CD14-positive monocyte (primary cell): ENCODE measurements at regions not wholly inside any gene's neighbourhood (a gene's known extent, or its start where the extent isn't known, plus 50 kb on each side); places are given as distances from the start of the nearest gene placed in this dataset.

Source experiments
- DNase-seq, 3 donors: peaks; one replicate each; pipeline ENCODE4 v3.0.0-alpha.2; 2011 to 2022
- H2AFZ ChIP-seq: 2 replicates; pipeline ENCODE4 v1.6.0; 2012; ENCODE audit warnings: mild to moderate bottlenecking, low read depth, low read length, inconsistent platforms; ENCODE audit not compliant: insufficient read depth, poor library complexity, severe bottlenecking
- H3K27ac ChIP-seq, 2 donors: 1 replicate in 1 of 2; 2 replicates in 1 of 2; pipeline ENCODE4 v1.5.1; 2012 to 2013; ENCODE audit warnings: low read length in 2 of 2, control low read depth in 1 of 2, inconsistent platforms in 1 of 2, low read depth in 1 of 2, mild to moderate bottlenecking in 1 of 2
- H3K27me3 ChIP-seq, 2 donors: one replicate each; pipeline versions ENCODE4 v1.6.0 to v1.6.1; 2011 to 2013; ENCODE audit warnings: low read length in 2 of 2; ENCODE audit not compliant: control insufficient read depth in 2 of 2, insufficient read depth in 2 of 2
- H3K36me3 ChIP-seq, 2 donors: replicated peaks in 1 of 2; 1 replicate in 1 of 2; 2 replicates in 1 of 2; pipeline versions ENCODE4 v1.5.1 to v1.6.1; 2012 to 2013; ENCODE audit warnings: low read length in 2 of 2, control low read depth in 1 of 2, inconsistent platforms in 1 of 2, mild to moderate bottlenecking in 1 of 2; ENCODE audit not compliant: insufficient read depth in 2 of 2, control insufficient read depth in 1 of 2
- H3K4me1 ChIP-seq, 2 donors: 1 replicate in 1 of 2; 2 replicates in 1 of 2; pipeline versions ENCODE4 v1.5.1 to v1.6.1; 2012 to 2013; ENCODE audit warnings: low read length in 2 of 2, control low read depth in 1 of 2, inconsistent platforms in 1 of 2, mild to moderate bottlenecking in 1 of 2, moderate library complexity in 1 of 2; ENCODE audit not compliant: insufficient read depth in 2 of 2, control insufficient read depth in 1 of 2
- H3K4me2 ChIP-seq: replicated peaks from 2 replicates; pipeline ENCODE3; 2012; ENCODE audit warnings: low read length, moderate library complexity, mild to moderate bottlenecking; ENCODE audit not compliant: poor library complexity, severe bottlenecking; ENCODE audit errors: extremely low read depth
- H3K4me3 ChIP-seq, 3 experiments: fragments of 200-600 bp in 1 of 3; sonication (generic) in 1 of 3; replicated peaks in 1 of 3; 1 replicate in 2 of 3; 2 replicates in 1 of 3; pipeline ENCODE4 v1.5.1; 2011 to 2013; ENCODE audit warnings: low read length in 3 of 3, mild to moderate bottlenecking in 3 of 3, control low read depth in 2 of 3, low read depth in 2 of 3, inconsistent platforms in 1 of 3, moderate library complexity in 1 of 3
- H3K79me2 ChIP-seq: 2 replicates; pipeline ENCODE4 v1.6.0; 2012; ENCODE audit warnings: mild to moderate bottlenecking, control low read depth, inconsistent platforms, low read length, moderate library complexity; ENCODE audit not compliant: insufficient read depth
- H3K9ac ChIP-seq: 2 replicates; pipeline ENCODE4 v1.6.0; 2017; ENCODE audit warnings: low read length, mild to moderate bottlenecking; ENCODE audit not compliant: insufficient read depth, poor library complexity, severe bottlenecking
- H3K9me3 ChIP-seq, 2 donors: replicated peaks in 1 of 2; 1 replicate in 1 of 2; 2 replicates in 1 of 2; pipeline versions ENCODE4 v1.5.1 to v1.6.1; 2012 to 2013; ENCODE audit warnings: low read length in 2 of 2, control low read depth in 1 of 2; ENCODE audit not compliant: control insufficient read depth in 1 of 2, insufficient read depth in 1 of 2
- H4K20me1 ChIP-seq: 2 replicates; pipeline ENCODE4 v1.6.0; 2012; ENCODE audit warnings: mild to moderate bottlenecking, low read length, control low read depth, moderate library complexity; ENCODE audit not compliant: insufficient read depth
- H3K27ac Mint-ChIP-seq, 7 donors: one replicate each; pipeline ENCODE4 v1.8.0; 2020; ENCODE audit warnings: mild to moderate bottlenecking in 7 of 7, mixed read lengths in 7 of 7, moderate library complexity in 6 of 7, inconsistent platforms in 2 of 7
- H3K27me3 Mint-ChIP-seq, 3 donors: one replicate each; pipeline ENCODE4 v1.8.0; 2021 to 2022; ENCODE audit warnings: low read depth in 3 of 3, mild to moderate bottlenecking in 3 of 3, mixed read lengths in 3 of 3, moderate library complexity in 3 of 3, inconsistent platforms in 1 of 3
- H3K36me3 Mint-ChIP-seq, 2 donors: one replicate each; pipeline ENCODE4 v1.8.0; 2020; ENCODE audit warnings: mixed read lengths in 2 of 2, inconsistent platforms in 1 of 2, mild to moderate bottlenecking in 1 of 2
- H3K4me1 Mint-ChIP-seq: one replicate; pipeline ENCODE4 v1.8.0; 2020; ENCODE audit warnings: mild to moderate bottlenecking, mixed read lengths
- H3K4me3 Mint-ChIP-seq, 2 donors: one replicate each; pipeline ENCODE4 v1.8.0; 2020; ENCODE audit warnings: mild to moderate bottlenecking in 2 of 2, mixed read lengths in 2 of 2, moderate library complexity in 1 of 2
- H3K9me3 Mint-ChIP-seq, 7 donors: one replicate each; pipeline ENCODE4 v1.8.0; 2020 to 2022; ENCODE audit warnings: mixed read lengths in 7 of 7, mild to moderate bottlenecking in 6 of 7, moderate library complexity in 6 of 7, inconsistent platforms in 2 of 7
- WGBS: methylation state at CpG from one replicate; pipeline ENCODE4 v1.1.5; 2013; ENCODE audit warnings: missing lambda C conversion rate; ENCODE audit not compliant: insufficient coverage; 5-methylcytosine and 5-hydroxymethylcytosine counted together
- intact Hi-C, 2 donors: fragments of 100-400 bp; cut with micrococcal nuclease; formaldehyde crosslinking; loops; one replicate each; pipeline versions ENCODE4 v1.15.0 to v1.15.1; 2023
- TF ChIP-seq, protein P1 (sequence below): fragments of 200-600 bp; IDR thresholded peaks from one replicate; pipeline ENCODE4 v1.8.0; 2022; ENCODE audit warnings: antibody characterized with exemption, mild to moderate bottlenecking

GRCh38 chr19:28403690-28404089, 809.3 kb downstream of the UQCRFS1 start:
- H2AFZ ChIP-seq = no peak overlapping the region
- DNase-seq = no peak
- Mint-ChIP-seq H3K27me3 (peaks cover 0 to 15% (median 10%) of the 10 kb centered on the region in 3 donors), H3K4me1 (peaks cover 19% of the 10 kb centered on the region), H3K4me3 (peak overlapping the region in 1 of 2 donors; percentile 9), H3K27ac (no peak overlapping the region), H3K9me3 (peaks cover 0 to 5% (median 2%) of the 10 kb centered on the region in 7 donors), H3K36me3 (no peaks in the 10 kb centered on the region)
- no peaks in the 10 kb centered on the region for H3K9me3 ChIP-seq
- no peak overlapping the region for H3K27ac ChIP-seq
- H3K79me2 ChIP-seq = no peaks in the 10 kb centered on the region
- H4K20me1 ChIP-seq = no peaks in the 10 kb centered on the region
- H3K27me3 ChIP-seq = no peaks in the 10 kb centered on the region
- no peak overlapping the region for H3K4me2 ChIP-seq
- TF ChIP-seq, protein P1, sequence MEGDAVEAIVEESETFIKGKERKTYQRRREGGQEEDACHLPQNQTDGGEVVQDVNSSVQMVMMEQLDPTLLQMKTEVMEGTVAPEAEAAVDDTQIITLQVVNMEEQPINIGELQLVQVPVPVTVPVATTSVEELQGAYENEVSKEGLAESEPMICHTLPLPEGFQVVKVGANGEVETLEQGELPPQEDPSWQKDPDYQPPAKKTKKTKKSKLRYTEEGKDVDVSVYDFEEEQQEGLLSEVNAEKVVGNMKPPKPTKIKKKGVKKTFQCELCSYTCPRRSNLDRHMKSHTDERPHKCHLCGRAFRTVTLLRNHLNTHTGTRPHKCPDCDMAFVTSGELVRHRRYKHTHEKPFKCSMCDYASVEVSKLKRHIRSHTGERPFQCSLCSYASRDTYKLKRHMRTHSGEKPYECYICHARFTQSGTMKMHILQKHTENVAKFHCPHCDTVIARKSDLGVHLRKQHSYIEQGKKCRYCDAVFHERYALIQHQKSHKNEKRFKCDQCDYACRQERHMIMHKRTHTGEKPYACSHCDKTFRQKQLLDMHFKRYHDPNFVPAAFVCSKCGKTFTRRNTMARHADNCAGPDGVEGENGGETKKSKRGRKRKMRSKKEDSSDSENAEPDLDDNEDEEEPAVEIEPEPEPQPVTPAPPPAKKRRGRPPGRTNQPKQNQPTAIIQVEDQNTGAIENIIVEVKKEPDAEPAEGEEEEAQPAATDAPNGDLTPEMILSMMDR = no peak
- no peak overlapping the region for H3K9ac ChIP-seq
- no peak overlapping the region for H3K4me3 ChIP-seq
- H3K4me1 ChIP-seq = no peaks in the 10 kb centered on the region
- intact Hi-C loops = no loop called here
- H3K36me3 ChIP-seq = no peaks in the 10 kb centered on the region
- 38% methylated on average over 7 of the region's 8 CpGs for WGBS

DNA sequence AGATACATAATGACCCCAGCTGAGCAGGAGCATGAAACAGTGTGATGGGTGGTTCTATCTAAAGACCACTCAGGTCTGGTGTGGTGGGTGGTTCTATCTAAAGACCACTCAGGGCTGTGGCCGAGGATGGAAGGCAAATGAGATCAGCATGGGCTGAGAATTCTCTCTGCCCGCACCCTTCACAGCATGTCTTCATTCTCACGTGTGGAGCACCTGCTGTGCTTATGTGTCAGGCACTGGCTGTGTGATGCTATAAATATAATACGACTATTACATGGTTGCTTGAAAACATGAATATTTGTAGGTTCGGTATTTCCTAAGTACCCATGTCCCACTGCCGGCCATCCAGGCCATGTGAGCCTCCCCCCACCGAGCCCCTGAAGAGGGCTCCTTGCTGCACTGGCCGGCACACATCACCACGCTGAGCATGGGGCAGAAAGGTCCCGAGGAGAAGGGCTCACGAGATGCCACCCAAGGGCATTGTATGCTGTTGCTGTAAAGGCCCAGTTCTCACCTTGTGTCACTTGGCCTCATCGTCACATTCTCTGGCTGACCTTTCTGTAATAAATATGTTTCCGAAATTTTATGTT, 810.2 kb downstream of the UQCRFS1 start:
- WGBS = 94% methylated on average over 6 of the region's 13 CpGs
- H3K9ac ChIP-seq = no peak overlapping the region
- H3K27me3 ChIP-seq = no peaks in the 10 kb centered on the region
- H4K20me1 ChIP-seq = no peaks in the 10 kb centered on the region
- TF ChIP-seq, protein P1 = no peak
- H3K4me1 Mint-ChIP-seq = peaks cover 15% of the 10 kb centered on the region
- no peaks in the 10 kb centered on the region for H3K36me3 ChIP-seq
- DNase-seq = no peak
- H3K4me1 ChIP-seq = no peaks in the 10 kb centered on the region
- H3K36me3 Mint-ChIP-seq = no peaks in the 10 kb centered on the region
- no peak overlapping the region for H3K4me2 ChIP-seq
- peaks cover 0 to 3% (median 2%) of the 10 kb centered on the region in 7 donors for H3K9me3 Mint-ChIP-seq
- H3K4me3 Mint-ChIP-seq = no peak overlapping the region
- H3K27ac Mint-ChIP-seq = no peak overlapping the region
- H3K27me3 Mint-ChIP-seq = peaks cover 0 to 12% (median 10%) of the 10 kb centered on the region in 3 donors
- H2AFZ ChIP-seq = no peak overlapping the region
- H3K9me3 ChIP-seq = no peaks in the 10 kb centered on the region
- intact Hi-C loops = no loop called here
- no peak overlapping the region for H3K4me3 ChIP-seq
- no peak overlapping the region for H3K27ac ChIP-seq
- H3K79me2 ChIP-seq = no peaks in the 10 kb centered on the region
